Anterior cingulate cortex (tissue), 58 donors: ENCODE measurements at regions not wholly inside any gene's neighbourhood (a gene's known extent, or its start where the extent isn't known, plus 50 kb on each side); places are given as distances from the start of the nearest gene placed in this dataset.
"Not testable (repeated sequence)": the region's sequence is repeated elsewhere in the genome, so short reads cannot be mapped to it uniquely, and the experiment has no call there.

ENCODE experiments used
- DNase-seq, 58 donors: peaks; one replicate each; lab custom pipeline; 2025; lab: John Stamatoyannopoulos, UW

GRCh38 chr18:64678048-64678447, 529.2 kb upstream of the LINC00305 start:
- no peak for DNase-seq

DNA sequence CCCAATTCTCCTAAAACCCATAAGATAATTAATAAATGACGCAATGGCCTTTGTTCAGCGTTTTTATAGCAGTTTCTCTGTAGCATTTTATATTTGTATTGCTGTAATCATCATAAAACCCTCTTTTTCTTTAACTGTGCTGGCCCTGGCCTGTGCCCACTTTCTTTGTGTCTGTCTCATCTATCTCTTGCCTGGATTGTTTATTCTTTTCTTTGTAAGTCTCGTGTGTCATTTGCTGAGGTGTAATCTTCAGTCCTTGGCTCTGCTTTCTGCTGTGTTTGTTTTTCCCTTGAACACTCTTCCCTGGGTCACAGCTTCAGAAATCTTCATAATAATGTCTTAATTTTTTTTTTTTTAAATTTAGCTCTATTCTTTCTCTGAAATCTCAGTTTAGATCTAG, 525.8 kb upstream of the LINC00305 start:
- no peak for DNase-seq

DNA sequence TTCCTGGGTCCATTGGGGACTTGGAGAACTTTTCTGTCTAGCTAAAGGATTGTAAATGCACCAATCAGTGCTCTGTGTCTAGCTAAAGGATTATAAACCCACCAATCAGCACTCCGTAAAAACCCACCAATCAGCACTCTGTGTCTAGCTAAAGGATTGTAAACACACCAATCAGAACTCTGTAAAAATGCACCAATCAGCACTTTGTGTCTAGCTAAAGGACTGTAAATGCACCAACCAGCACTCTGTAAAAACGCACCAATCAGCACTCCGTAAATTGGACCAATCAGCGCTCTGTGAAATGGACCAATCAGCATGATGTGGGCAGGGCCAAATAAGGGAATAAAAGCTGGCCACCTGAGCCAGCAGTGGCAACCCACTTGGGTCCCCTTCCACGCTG, 522.4 kb upstream of the LINC00305 start:
- DNase-seq = not testable (repeated sequence)

DNA sequence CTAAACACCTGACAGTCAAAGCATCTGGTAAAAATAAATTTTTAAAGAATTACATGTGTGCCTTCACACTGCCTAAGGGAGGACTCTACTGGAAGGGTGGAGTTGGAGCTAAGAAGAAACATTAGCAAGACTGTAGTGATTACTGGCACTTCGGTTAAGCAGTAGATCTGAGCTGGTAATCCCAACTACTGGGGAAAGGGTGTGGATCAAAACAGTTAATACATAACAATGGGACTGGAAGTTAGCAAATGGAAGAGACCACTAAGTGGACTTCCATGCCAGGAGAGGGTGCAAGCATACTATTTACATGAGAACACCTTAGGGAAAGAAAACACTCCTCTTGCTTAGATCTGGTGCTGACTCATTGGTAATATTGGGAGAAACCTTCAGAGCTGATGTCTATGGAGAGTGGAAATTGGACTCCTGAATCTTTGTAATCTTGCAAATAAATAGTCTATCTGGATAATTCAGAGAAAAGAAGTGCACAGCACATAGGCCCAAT, 519.6 kb upstream of the LINC00305 start:
- DNase-seq = no peak

- DNase-seq = no peak
Observed at GRCh38 chr18:64663086-64663485, 514.2 kb upstream of the LINC00305 start.

DNA sequence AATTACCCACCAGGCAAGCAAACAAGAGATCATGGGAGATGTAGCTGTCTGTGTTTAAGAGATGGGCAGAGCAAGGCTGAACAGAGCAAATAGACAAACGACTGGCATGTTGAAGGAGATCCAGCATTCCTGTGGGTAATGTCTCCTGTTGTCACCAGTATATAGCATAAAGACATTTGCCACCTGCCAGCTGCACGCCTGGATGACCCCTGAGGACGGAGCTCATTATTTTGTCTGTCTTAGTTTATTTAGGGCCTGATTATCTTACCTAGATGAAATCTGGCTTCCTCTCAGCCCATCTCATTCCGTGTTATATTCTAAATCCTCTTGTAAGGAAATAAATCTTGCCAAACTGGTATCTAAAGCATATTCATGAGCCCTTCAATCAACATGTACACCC, 510.3 kb upstream of the LINC00305 start:
- DNase-seq = no peak

- no peak for DNase-seq
Observed at GRCh38 chr18:64653068-64653467, 504.2 kb upstream of the LINC00305 start.

- DNase-seq = no peak
Observed at GRCh38 chr18:64650068-64650467, 501.2 kb upstream of the LINC00305 start.

- no peak for DNase-seq
Observed at GRCh38 chr18:64645753-64646152, 496.9 kb upstream of the LINC00305 start.

- no peak for DNase-seq
Observed at GRCh38 chr18:64639536-64639935, 490.6 kb upstream of the LINC00305 start.

GRCh38 chr18:64620971-64621560, 472.2 kb upstream of the LINC00305 start:
- DNase-seq = no peak

- DNase-seq = no peak
Observed at GRCh38 chr18:64618390-64618789, 469.5 kb upstream of the LINC00305 start.

GRCh38 chr18:64615021-64615420, 466.1 kb upstream of the LINC00305 start:
- DNase-seq = no peak

GRCh38 chr18:64614446-64614845, 465.6 kb upstream of the LINC00305 start:
- DNase-seq = no peak

- no peak for DNase-seq
Observed at GRCh38 chr18:64592246-64592645, 443.4 kb upstream of the LINC00305 start.

GRCh38 chr18:64589000-64589399, 440.1 kb upstream of the LINC00305 start:
- DNase-seq = no peak

DNA sequence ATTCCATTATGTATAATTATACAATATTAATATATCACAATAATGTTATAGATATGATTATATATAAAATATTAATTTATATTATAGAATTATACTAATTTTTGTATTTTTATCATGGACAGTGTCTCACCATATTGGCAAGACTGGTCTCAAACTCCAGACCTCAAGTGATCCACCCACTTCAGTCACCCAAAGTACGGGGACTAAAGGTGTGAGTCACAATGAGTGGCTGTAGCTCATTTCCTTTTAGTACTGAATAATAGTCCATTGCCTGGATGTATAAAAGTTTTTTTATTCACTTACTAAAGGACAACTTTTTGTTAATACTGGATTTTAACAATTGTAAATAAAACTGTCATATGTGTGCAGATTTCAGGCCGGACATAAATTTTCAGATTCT, 417.6 kb upstream of the LINC00305 start:
- DNase-seq = no peak

- DNase-seq = no peak
Observed at GRCh38 chr18:64562651-64563050, 413.8 kb upstream of the LINC00305 start.

DNA sequence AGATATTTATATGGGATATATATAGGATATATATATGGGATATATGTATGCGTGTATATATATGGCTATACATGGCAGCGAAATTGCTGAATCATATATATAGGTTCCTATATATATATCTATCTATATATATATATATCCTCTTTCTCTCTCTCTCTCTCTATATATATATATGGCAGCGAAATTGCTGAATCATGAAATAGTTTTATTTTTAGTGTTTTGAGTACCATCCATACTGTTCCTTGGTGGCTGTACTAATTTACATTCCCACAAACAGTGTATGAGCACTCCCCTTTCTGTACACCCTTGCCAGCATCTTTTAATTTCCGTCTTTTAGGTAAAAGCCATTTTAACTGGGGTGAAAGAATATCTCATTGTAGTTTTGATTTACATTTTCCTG, 397.6 kb upstream of the LINC00305 start:
- DNase-seq = no peak

DNA sequence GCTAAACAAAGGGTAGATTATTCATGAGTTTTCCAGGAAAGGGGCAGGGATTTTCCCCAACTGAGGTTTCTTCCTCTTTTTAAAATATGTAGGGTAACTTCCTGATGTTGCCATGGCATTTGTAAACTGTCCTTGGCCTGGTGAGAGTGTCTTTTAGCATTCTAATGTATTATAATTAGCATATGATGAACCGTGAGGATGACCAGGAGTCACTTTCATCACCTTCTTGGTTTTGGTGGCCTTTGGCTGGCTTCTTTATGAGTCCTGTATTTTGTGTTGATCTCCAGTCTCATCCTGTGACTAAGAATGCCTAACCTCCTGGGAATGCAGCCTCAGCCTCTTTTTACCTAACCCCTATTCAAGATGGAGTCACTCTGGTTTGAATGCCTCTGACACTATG, 391.0 kb upstream of the LINC00305 start:
- DNase-seq = no peak

DNA sequence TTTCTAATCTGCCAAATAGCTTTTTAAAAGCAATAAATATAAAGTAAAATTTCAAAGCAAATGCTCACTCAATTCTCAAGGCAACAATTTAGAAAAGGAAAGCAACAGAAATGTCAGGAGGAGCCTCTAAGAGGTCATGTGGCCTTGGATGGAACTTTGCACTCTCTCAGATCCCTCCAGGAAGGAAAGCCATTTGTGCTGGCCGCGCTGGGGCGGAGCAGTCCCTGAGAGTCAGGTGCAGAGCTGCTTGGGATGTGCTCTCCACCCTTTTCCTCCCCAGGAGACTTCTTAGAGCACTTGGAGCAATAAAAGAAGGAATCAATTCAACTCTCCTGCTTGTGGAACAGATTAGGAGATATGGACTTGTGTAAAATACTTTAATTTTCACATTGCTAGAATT, 379.8 kb upstream of the LINC00305 start:
- DNase-seq = no peak

GRCh38 chr18:64519201-64519600, 370.3 kb upstream of the LINC00305 start:
- DNase-seq = no peak

DNA sequence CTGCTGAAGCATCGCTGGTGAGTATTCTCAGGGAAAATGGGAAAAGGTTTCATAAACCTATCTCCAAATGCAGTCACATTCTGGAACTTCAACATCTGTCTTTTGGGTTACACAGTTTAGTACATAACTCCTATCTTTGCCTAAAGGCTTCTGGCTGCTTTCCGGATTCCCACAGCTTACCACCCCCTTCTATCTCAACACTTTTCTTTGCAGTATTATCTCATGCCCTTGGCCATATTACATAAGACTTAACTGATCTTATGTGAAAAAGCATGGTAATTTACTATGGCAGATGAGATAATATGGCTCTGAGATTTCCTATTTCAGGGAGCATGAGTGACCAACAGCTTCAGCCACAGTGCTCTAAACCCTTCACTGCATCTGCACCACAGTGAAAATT, 369.3 kb upstream of the LINC00305 start:
- no peak for DNase-seq
